ENCODE measurements at regions not wholly inside any gene's neighbourhood (a gene's known extent, or its start where the extent isn't known, plus 50 kb on each side); places are given as distances from the start of the nearest gene placed in this dataset.
"Not testable (repeated sequence)": the region's sequence is repeated elsewhere in the genome, so short reads cannot be mapped to it uniquely, and the experiment has no call there.

- Histone ChIP-seq H4K91ac (ENCODE audit: insufficient read length, low read depth, low read length) (no peak overlapping the region), H3K23me2 (ENCODE audit: insufficient read length, low read depth, low read length, poor library complexity, severe bottlenecking) (no peaks in the 10 kb centered on the region), H3K27ac (ENCODE audit: insufficient read length, low read depth, low read length) (no peak overlapping the region), H4K8ac (replicated peaks; ENCODE audit: insufficient read length, low read depth, low read length) (no peak overlapping the region), H2BK12ac (ENCODE audit: insufficient read length, low read depth, low read length) (peak overlapping the region; percentile 88), H3K27me3 (ENCODE audit: insufficient read depth, low read length) (no peaks in the 10 kb centered on the region), H2BK5ac (ENCODE audit: insufficient read length, low read length) (no peak overlapping the region), H3K9me3 (ENCODE audit: control insufficient read depth, low read depth, low read length) (no peaks in the 10 kb centered on the region), H3K23ac (ENCODE audit: insufficient read length, low read depth, low read length) (no peak overlapping the region), H2AK5ac (ENCODE audit: insufficient read length, low read length) (peak overlapping the region; percentile 76), H3K79me2 (ENCODE audit: insufficient read depth, low read length) (no peaks in the 10 kb centered on the region), H2BK20ac (ENCODE audit: low read depth, low read length, poor library complexity, severe bottlenecking) (no peak overlapping the region), H4K5ac (ENCODE audit: insufficient read length, low read depth, low read length) (no peak overlapping the region), H2AFZ (ENCODE audit: low read length) (no peak overlapping the region), H3K56ac (ENCODE audit: insufficient read length, low read depth, low read length) (no peak overlapping the region), H4K20me1 (ENCODE audit: control insufficient read depth, insufficient read depth, insufficient read length) (no peaks in the 10 kb centered on the region), H3K4me1 (ENCODE audit: insufficient read depth, low read length) (peaks cover 2% of the 10 kb centered on the region; the same call in 1 of the 2 replicates), H2BK120ac (ENCODE audit: low read depth, low read length, poor library complexity, severe bottlenecking) (no peak overlapping the region), H3K4ac (ENCODE audit: low read depth, low read length) (no peak overlapping the region; the same call in 1 of the 2 replicates), H2BK15ac (ENCODE audit: low read depth, low read length) (0 out of 2 replicates have a peak overlapping the region, but pooled peaks have one; percentile 38), H3K4me2 (ENCODE audit: insufficient read depth, insufficient read length, low read length) (no peak overlapping the region), H3K18ac (ENCODE audit: insufficient read length, low read depth, low read length) (no peak overlapping the region), H3K9ac (ENCODE audit: extremely low read depth, insufficient read length, low read length) (no peak overlapping the region), H3T11ph (ENCODE audit: low read length) (no peak overlapping the region), H3K14ac (ENCODE audit: insufficient read depth, low read length) (no peak overlapping the region), H3K79me1 (ENCODE audit: insufficient read depth, low read depth, low read length, poor library complexity, severe bottlenecking) (no peaks in the 10 kb centered on the region)
- Mint-ChIP-seq H3K27ac (no peak overlapping the region), H3K4me3 (no peak overlapping the region), H3K27me3 (ENCODE audit: low read depth) (no peaks in the 10 kb centered on the region), H3K4me1 (peaks cover 23 to 33% of the 10 kb centered on the region in 2 experiments), H3K36me3 (ENCODE audit: insufficient read depth in 1 of 3, low read depth in 3 of 3) (no peaks in the 10 kb centered on the region; a peak in 3 of 7 replicates), H3K9me3 (no peaks in the 10 kb centered on the region; a peak in 2 of 5 replicates)
- TF ChIP-seq CTCF (conservative IDR thresholded peaks at IDR 0.05): no peak
- no peak for DNase-seq
- WGBS (ENCODE audit: extremely low coverage, insufficient read length, low lambda C conversion rate): no CpG with 5 or more reads among the region's 3 CpGs
Observed at GRCh38 chr3:72031581-72031980, 246.6 kb upstream of the PROK2 start.

- not testable (repeated sequence) for H2AK5ac ChIP-seq (ENCODE audit: insufficient read length, low read length); DNase-seq; H3K56ac ChIP-seq (ENCODE audit: insufficient read length, low read depth, low read length); H3K4me2 ChIP-seq (ENCODE audit: insufficient read depth, insufficient read length, low read length); H3K9me3 ChIP-seq (ENCODE audit: control insufficient read depth, low read depth, low read length); H3K14ac ChIP-seq (ENCODE audit: insufficient read depth, low read length); H3K4ac ChIP-seq (ENCODE audit: low read depth, low read length); H3K36me3 Mint-ChIP-seq (ENCODE audit: insufficient read depth in 1 of 3, low read depth in 3 of 3); H3K23me2 ChIP-seq (ENCODE audit: insufficient read length, low read depth, low read length, poor library complexity, severe bottlenecking); H2BK5ac ChIP-seq (ENCODE audit: insufficient read length, low read length); H3K79me1 ChIP-seq (ENCODE audit: insufficient read depth, low read depth, low read length, poor library complexity, severe bottlenecking); H3K4me3 Mint-ChIP-seq; H3K9ac ChIP-seq (ENCODE audit: extremely low read depth, insufficient read length, low read length); H3K4me1 ChIP-seq (ENCODE audit: insufficient read depth, low read length); H3T11ph ChIP-seq (ENCODE audit: low read length); H4K8ac ChIP-seq (replicated peaks; ENCODE audit: insufficient read length, low read depth, low read length); H2BK20ac ChIP-seq (ENCODE audit: low read depth, low read length, poor library complexity, severe bottlenecking); H3K79me2 ChIP-seq (ENCODE audit: insufficient read depth, low read length); H3K27me3 Mint-ChIP-seq (ENCODE audit: low read depth); H2BK12ac ChIP-seq (ENCODE audit: insufficient read length, low read depth, low read length); H4K5ac ChIP-seq (ENCODE audit: insufficient read length, low read depth, low read length); H2AFZ ChIP-seq (ENCODE audit: low read length); H4K20me1 ChIP-seq (ENCODE audit: control insufficient read depth, insufficient read depth, insufficient read length); H3K9me3 Mint-ChIP-seq; H3K27ac ChIP-seq (ENCODE audit: insufficient read length, low read depth, low read length); H4K91ac ChIP-seq (ENCODE audit: insufficient read length, low read depth, low read length); H3K18ac ChIP-seq (ENCODE audit: insufficient read length, low read depth, low read length); H3K23ac ChIP-seq (ENCODE audit: insufficient read length, low read depth, low read length); H2BK15ac ChIP-seq (ENCODE audit: low read depth, low read length); H3K27me3 ChIP-seq (ENCODE audit: insufficient read depth, low read length); H2BK120ac ChIP-seq (ENCODE audit: low read depth, low read length, poor library complexity, severe bottlenecking)
- WGBS (ENCODE audit: extremely low coverage, insufficient read length, low lambda C conversion rate): no CpG with 5 or more reads among the region's 7 CpGs
- Mint-ChIP-seq H3K4me1 (peaks cover 23 to 33% of the 10 kb centered on the region in 2 experiments), H3K27ac (0 out of 7 replicates have a peak overlapping the region, but pooled peaks of 1 of the 3 experiments have one; percentile 21)
Observed at GRCh38 chr3:72030296-72030695, 245.3 kb upstream of the PROK2 start.

Measured in H9 (cell line).